ENCODE measurements at regions not wholly inside any gene's neighbourhood (a gene's known extent, or its start where the extent isn't known, plus 50 kb on each side); places are given as distances from the start of the nearest gene placed in this dataset.

DNA sequence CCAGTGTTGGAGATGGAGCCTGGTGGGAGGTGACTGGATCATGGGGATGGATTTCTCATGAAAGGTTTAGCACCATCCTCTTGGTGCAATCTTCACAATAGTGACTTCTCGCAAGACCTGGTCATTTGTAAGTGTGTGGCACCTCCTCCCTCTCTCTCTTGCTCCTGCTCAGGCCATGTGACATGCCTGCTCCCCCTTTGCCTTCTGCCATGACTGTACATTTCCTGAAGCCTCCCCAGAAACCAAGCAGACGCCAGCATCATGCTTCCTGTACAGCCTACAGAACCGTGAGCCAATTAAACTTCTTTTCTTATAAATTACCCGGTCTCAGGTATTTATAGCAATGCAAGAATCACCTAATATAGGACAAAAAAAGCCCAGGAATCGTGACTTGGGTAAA lies 171.0 kb upstream of the FOXN3 start:
- Mint-ChIP-seq H3K27ac (no peak overlapping the region), H3K27me3 (ENCODE audit: low read depth) (no peaks in the 10 kb centered on the region), H3K4me3 (no peak overlapping the region), H3K36me3 (ENCODE audit: low read depth) (peaks cover 37% of the 10 kb centered on the region), H3K9me3 (peaks cover 44% of the 10 kb centered on the region), H3K4me1 (no peaks in the 10 kb centered on the region)
- TF ChIP-seq, protein P1, sequence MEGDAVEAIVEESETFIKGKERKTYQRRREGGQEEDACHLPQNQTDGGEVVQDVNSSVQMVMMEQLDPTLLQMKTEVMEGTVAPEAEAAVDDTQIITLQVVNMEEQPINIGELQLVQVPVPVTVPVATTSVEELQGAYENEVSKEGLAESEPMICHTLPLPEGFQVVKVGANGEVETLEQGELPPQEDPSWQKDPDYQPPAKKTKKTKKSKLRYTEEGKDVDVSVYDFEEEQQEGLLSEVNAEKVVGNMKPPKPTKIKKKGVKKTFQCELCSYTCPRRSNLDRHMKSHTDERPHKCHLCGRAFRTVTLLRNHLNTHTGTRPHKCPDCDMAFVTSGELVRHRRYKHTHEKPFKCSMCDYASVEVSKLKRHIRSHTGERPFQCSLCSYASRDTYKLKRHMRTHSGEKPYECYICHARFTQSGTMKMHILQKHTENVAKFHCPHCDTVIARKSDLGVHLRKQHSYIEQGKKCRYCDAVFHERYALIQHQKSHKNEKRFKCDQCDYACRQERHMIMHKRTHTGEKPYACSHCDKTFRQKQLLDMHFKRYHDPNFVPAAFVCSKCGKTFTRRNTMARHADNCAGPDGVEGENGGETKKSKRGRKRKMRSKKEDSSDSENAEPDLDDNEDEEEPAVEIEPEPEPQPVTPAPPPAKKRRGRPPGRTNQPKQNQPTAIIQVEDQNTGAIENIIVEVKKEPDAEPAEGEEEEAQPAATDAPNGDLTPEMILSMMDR (IDR thresholded peaks at IDR 0.05; ENCODE audit: unreplicated experiment in 3 of 3), result no peak

DNA sequence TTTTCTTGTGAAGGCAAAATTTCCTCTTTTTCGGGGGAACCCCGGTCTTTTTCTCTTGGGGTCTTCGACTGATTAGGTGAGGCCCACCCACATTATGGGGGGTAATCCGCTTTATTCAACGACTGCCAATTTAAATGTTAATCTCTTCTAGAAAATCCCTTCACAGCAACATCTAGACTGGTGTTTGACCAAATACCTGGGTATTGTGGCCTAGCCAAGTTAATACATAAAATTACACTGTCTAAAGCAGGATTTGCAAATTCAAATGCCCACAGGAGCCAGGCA lies 170.0 kb upstream of the FOXN3 start:
- TF ChIP-seq, protein P1 (IDR thresholded peaks at IDR 0.05; ENCODE audit: unreplicated experiment in 3 of 3), result no peak
- no peak overlapping the region for H3K27ac Mint-ChIP-seq
- no peak overlapping the region for H3K4me3 Mint-ChIP-seq
- H3K9me3 Mint-ChIP-seq, result peaks cover 41% of the 10 kb centered on the region
- no peaks in the 10 kb centered on the region for H3K27me3 Mint-ChIP-seq (ENCODE audit: low read depth)
- H3K4me1 Mint-ChIP-seq, result no peaks in the 10 kb centered on the region
- peaks cover 37% of the 10 kb centered on the region for H3K36me3 Mint-ChIP-seq (ENCODE audit: low read depth)

DNA sequence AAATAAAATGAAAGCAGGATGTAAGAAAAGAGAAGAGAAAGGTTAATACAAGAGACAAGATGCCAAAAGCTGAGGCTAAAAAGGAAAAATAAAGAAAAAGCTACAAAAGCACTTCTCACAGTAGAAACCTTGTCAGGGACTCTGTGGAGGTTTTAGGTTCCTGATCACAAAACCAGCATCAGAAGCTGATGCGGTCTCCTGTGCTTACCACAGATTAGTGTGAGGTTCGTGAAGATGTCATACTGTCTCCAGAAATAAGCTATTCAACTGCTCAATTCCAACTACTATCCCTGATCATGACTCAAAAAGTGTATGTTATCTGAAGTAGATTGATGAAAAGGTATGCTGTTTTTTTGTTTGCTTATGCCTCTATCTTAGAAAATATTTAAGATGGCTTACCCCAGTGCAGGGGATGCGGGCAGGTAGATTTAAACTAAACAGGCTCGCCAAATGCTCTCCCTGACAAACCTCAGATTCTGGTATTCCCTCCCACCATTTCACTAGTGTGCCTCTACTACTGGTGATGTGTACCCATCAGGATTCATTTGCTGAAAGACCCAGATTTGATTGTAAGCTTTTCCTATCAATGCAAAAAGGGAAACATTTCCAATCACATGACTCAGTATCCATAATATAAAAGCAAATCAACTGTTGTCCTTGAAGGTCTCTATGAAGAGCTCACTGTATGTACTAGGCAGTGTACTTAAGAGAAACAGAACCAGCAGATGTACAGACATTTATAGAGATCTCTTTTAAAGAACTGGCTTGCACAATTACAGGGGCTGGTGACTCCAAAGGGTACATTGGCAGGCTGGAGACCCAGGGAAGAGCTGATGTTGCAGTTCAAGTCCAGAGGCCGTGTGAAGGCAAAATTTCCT lies 169.5 kb upstream of the FOXN3 start:
- Mint-ChIP-seq H3K27ac (no peak overlapping the region), H3K4me1 (no peaks in the 10 kb centered on the region), H3K9me3 (peaks cover 35% of the 10 kb centered on the region), H3K27me3 (ENCODE audit: low read depth) (no peaks in the 10 kb centered on the region), H3K36me3 (ENCODE audit: low read depth) (peaks cover 37% of the 10 kb centered on the region), H3K4me3 (no peak overlapping the region)
- TF ChIP-seq, protein P1 (IDR thresholded peaks at IDR 0.05; ENCODE audit: unreplicated experiment in 3 of 3), result no peak

DNA sequence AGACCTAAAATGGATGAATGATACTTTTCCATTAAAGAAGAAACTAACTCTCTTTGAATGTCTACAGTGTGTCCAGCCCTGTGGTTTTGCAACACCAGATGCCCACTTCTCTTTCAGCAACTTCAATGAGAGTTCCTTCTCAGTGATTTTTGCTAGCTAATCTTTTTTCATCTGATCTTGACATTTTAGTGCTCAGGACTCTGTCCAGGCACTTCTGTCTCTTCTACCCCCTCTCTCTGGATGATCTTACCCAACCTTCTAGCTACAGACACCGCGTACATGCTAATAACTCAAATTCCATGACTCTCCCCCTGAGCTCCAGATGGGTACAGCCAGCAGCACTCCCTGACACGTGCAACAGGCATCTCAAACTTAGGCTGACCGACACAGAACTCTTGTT lies 161.1 kb upstream of the FOXN3 start:
- H3K27ac Mint-ChIP-seq, result peak overlapping the region in 2 of 3 experiments; percentile 4 to 67
- peaks cover 8% of the 10 kb centered on the region for H3K27me3 Mint-ChIP-seq (ENCODE audit: low read depth)
- TF ChIP-seq, protein P1 (IDR thresholded peaks at IDR 0.05; ENCODE audit: unreplicated experiment in 3 of 3), result no peak

DNA sequence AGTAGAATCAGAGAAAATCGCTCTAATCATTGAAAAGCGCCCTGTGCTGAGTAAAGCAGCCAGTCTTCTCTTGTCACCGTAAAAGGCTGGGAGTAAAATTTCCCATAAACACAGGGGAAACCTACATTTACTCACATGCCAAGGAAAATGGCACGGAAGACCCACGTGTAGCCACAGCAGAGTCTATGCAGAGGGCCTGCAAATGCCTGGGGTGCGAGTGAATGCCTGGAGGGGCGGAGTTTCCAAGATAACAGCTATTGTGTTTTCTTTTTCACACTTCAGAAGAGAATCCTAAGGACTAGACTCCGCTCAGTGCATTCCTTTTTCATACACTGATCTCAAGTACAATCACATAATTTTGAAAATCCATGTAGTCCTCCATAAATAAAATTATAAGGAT lies 159.9 kb upstream of the FOXN3 start:
- Mint-ChIP-seq H3K4me3 (peak overlapping the region in 1 of 3 experiments; percentile 62), H3K27me3 (ENCODE audit: low read depth) (peaks cover 8% of the 10 kb centered on the region), H3K9me3 (no peaks in the 10 kb centered on the region), H3K4me1 (peaks cover 42% of the 10 kb centered on the region), H3K36me3 (ENCODE audit: low read depth) (peaks cover 12% of the 10 kb centered on the region), H3K27ac (peak overlapping the region; percentile 21 to 68 (median 50))
- TF ChIP-seq, protein P1 (IDR thresholded peaks at IDR 0.05; ENCODE audit: unreplicated experiment in 3 of 3), result no peak

More for the DNA sequence above, 161.1 kb upstream of the FOXN3 start:
- Mint-ChIP-seq H3K9me3 (peaks cover 4% of the 10 kb centered on the region), H3K4me1 (peaks cover 32% of the 10 kb centered on the region), H3K36me3 (ENCODE audit: low read depth) (peaks cover 21% of the 10 kb centered on the region), H3K4me3 (no peak overlapping the region)

Measured in nephron (organoid).